GM23248 (cell line): ENCODE measurements at regions not wholly inside any gene's neighbourhood (a gene's known extent, or its start where the extent isn't known, plus 50 kb on each side); places are given as distances from the start of the nearest gene placed in this dataset.

Source experiments
- EZH2 ChIP-seq: fragments of 200-600 bp; sonication (generic); IDR thresholded peaks from 2 replicates; pipeline ENCODE4 v1.6.1; 2018; ENCODE audit warnings: antibody characterized with exemption, mild to moderate bottlenecking; ENCODE audit not compliant: insufficient read depth, poor library complexity, severe bottlenecking
- EZH2phosphoT487 ChIP-seq: fragments of 200-600 bp; sonication (generic); IDR thresholded peaks from 2 replicates; pipeline ENCODE4 v1.6.1; 2018; ENCODE audit warnings: antibody characterized with exemption, moderate library complexity, mild to moderate bottlenecking, low read depth; ENCODE audit not compliant: insufficient read depth

GRCh38 chr5:34499001-34499734 lies 157.0 kb upstream of the RAI14 start:
- TF ChIP-seq EZH2phosphoT487 = no peak
- TF ChIP-seq EZH2 = no peak
